K562 (cell line): ENCODE measurements at regions not wholly inside any gene's neighbourhood (a gene's known extent, or its start where the extent isn't known, plus 50 kb on each side); places are given as distances from the start of the nearest gene placed in this dataset.

Source experiments
- ATAC-seq: fragments of 200-7000 bp; cut with Tn5 transposase; 3 replicates; pipeline ENCODE4 v1.9.1; 2020; ENCODE audit warnings: moderate library complexity
- BruUV-seq: library from RNA; stranded (reverse); fragments of 400-500 nt; replicated peaks from 2 replicates; lab custom pipeline; 2021; lab: Mats Ljungman, UMichigan
- CTCF ChIA-PET: fragments of 300-600 bp; formaldehyde crosslinking; extraction: SDS; loops from one replicate; lab custom pipeline; 2021; ENCODE audit warnings: low intra/inter-chr PET ratio; lab: Yijun Ruan, JAX
- POLR2A ChIA-PET: fragments of 300-600, 350-650 bp; sonication (Branson Sonifier 250); formaldehyde crosslinking; extraction: SDS; loops from one replicate; lab custom pipeline; 2021; ENCODE audit warnings: antibody characterized with exemption, inconsistent platforms; lab: Yijun Ruan, JAX
- DNase-seq, 4 experiments: peaks; one replicate each; pipeline versions ENCODE4 v3.0.0 to v3.0.0-alpha.2; 2011 to 2018; ENCODE audit warnings: low spot score in 3 of 4, mixed read lengths in 3 of 4; ENCODE audit errors: extremely low read depth in 1 of 4
- FAIRE-seq: peaks from 2 replicates; lab custom pipeline; 2011; peaks lifted over from hg19 to GRCh38; lab: Jason Lieb, UNC
- H2AFZ ChIP-seq: 2 replicates; pipeline ENCODE4 v1.6.0; 2011; ENCODE audit warnings: low read depth, low read length, control low read depth, inconsistent platforms
- H3K27ac ChIP-seq: fragments of 200-600 bp; 3 replicates; pipeline ENCODE4 v1.8.0; 2011; ENCODE audit warnings: low read depth, mild to moderate bottlenecking, control low read depth, inconsistent platforms, low read length, moderate library complexity, mixed read lengths; ENCODE audit errors: extremely low read depth
- H3K27me3 ChIP-seq, 2 experiments: fragments of 300-600 bp in 1 of 2; 2 replicates in 1 of 2; 3 replicates in 1 of 2; pipeline versions ENCODE4 v1.6.0 to v1.8.0; 2011; ENCODE audit warnings: inconsistent platforms in 2 of 2, low read length in 2 of 2, mild to moderate bottlenecking in 1 of 2, mixed read lengths in 1 of 2, moderate library complexity in 1 of 2; ENCODE audit not compliant: control insufficient read depth in 2 of 2, insufficient read depth in 2 of 2
- H3K36me3 ChIP-seq: fragments of 300-600 bp; 3 replicates; pipeline ENCODE4 v1.8.0; 2011; ENCODE audit warnings: mild to moderate bottlenecking, low read length, inconsistent platforms; ENCODE audit not compliant: control insufficient read depth, insufficient read depth
- H3K4me1 ChIP-seq, 2 experiments: fragments of 200-600 bp in 1 of 2; replicated peaks in 1 of 2; 2 replicates in 1 of 2; 3 replicates in 1 of 2; pipeline versions ENCODE4 v1.5.1 to v1.8.0; 2011; ENCODE audit warnings: inconsistent platforms in 2 of 2, low read length in 2 of 2, mild to moderate bottlenecking in 1 of 2, mixed read lengths in 1 of 2, moderate library complexity in 1 of 2; ENCODE audit not compliant: control insufficient read depth in 2 of 2, insufficient read depth in 2 of 2
- H3K4me2 ChIP-seq: 2 replicates; pipeline ENCODE4 v1.6.1; 2011; ENCODE audit warnings: low read length, control low read depth, inconsistent platforms, mixed read lengths; ENCODE audit not compliant: insufficient read depth
- H3K4me3 ChIP-seq: fragments of 200-600 bp; sonication (generic), shearing (Covaris generic); 2 replicates; pipeline ENCODE4 v1.5.1; 2016; ENCODE audit warnings: control low read depth, inconsistent platforms
- H3K79me2 ChIP-seq: fragments of 200-600 bp; 3 replicates; pipeline ENCODE4 v1.8.0; 2011; ENCODE audit warnings: low read length, inconsistent platforms; ENCODE audit not compliant: control insufficient read depth, insufficient read depth
- H3K9ac ChIP-seq, 2 experiments: 2 replicates each; pipeline versions ENCODE4 v1.6.0 to v1.6.1; 2011; ENCODE audit warnings: low read depth in 2 of 2, low read length in 2 of 2, control low read depth in 1 of 2, inconsistent platforms in 1 of 2, mild to moderate bottlenecking in 1 of 2, mixed read lengths in 1 of 2; ENCODE audit not compliant: insufficient read depth in 1 of 2
- H3K9me1 ChIP-seq: one replicate; pipeline ENCODE4 v1.6.0; 2011; ENCODE audit warnings: inconsistent platforms, mild to moderate bottlenecking, low read length, moderate library complexity; ENCODE audit not compliant: control insufficient read depth, insufficient read depth
- H3K9me3 ChIP-seq: replicated peaks from 2 replicates; pipeline ENCODE4 v1.5.1; 2011; ENCODE audit warnings: low read depth, low read length, inconsistent platforms; ENCODE audit not compliant: control insufficient read depth, insufficient read depth
- H4K20me1 ChIP-seq: replicated peaks from 2 replicates; pipeline ENCODE4 v1.6.1; 2011; ENCODE audit warnings: low read length, inconsistent platforms, mixed read lengths; ENCODE audit not compliant: control insufficient read depth, insufficient read depth
- ZBTB40 ChIP-seq, 2 experiments: fragments of 450-650 bp in 1 of 2; sonication (generic) in 1 of 2; formaldehyde crosslinking in 1 of 2; IDR thresholded peaks; 2 replicates each; pipeline versions ENCODE4 v1.7.1 to v1.9.0; 2016 to 2022; ENCODE audit warnings: inconsistent platforms in 1 of 2, mild to moderate bottlenecking in 1 of 2, missing genetic modification reagents in 1 of 2
- WGBS: fragments of 100-300 bp; shearing (Covaris generic); methylation state at CpG from one replicate; pipeline ENCODE4 v1.1.6; 2016; ENCODE audit warnings: low coverage, mixed read lengths; ENCODE audit not compliant: insufficient coverage; ENCODE audit errors: missing lambda C conversion rate; 5-methylcytosine and 5-hydroxymethylcytosine counted together
- in situ Hi-C: fragments of 300-500 bp; cut with MboI; formaldehyde crosslinking; loops from 4 replicates; pipeline ENCODE4 v1.15.0; 2018; ENCODE audit warnings: inconsistent platforms, mixed read lengths
- intact Hi-C: fragments of 100-400 bp; cut with micrococcal nuclease; formaldehyde crosslinking; loops from 2 replicates; pipeline ENCODE4 v1.14.2; 2022

- intact Hi-C loops (loop anchor here (10.0 kb wide), 1 partner anchor 661 kb away; no protein-coding TSS in a partner anchor), in situ Hi-C loops (loop anchor here (10.0 kb wide), 1 partner anchor 271 kb away; no protein-coding TSS in a partner anchor)
- Histone ChIP-seq H3K9me1 (no peaks in the 10 kb centered on the region), H3K4me1 (no peaks in the 10 kb centered on the region), H3K36me3 (no peaks in the 10 kb centered on the region), H3K4me3 (no peak overlapping the region), H3K27ac (no peak overlapping the region), H3K4me2 (no peak overlapping the region), H2AFZ (no peak overlapping the region), H3K9me3 (no peaks in the 10 kb centered on the region), H3K9ac (no peak overlapping the region), H3K27me3 (peaks cover 0 to 11% of the 10 kb centered on the region in 2 experiments; a peak in 3 of 5 replicates), H4K20me1 (no peaks in the 10 kb centered on the region), H3K79me2 (no peaks in the 10 kb centered on the region)
- CTCF ChIA-PET = no interaction called here
- no peak for FAIRE-seq
- no peak for ATAC-seq
- DNase-seq = no peak
- WGBS = 0% methylated on average over 4 of the region's 4 CpGs
- BruUV-seq = no TSS peak
- POLR2A ChIA-PET = no interaction called here
- TF ChIP-seq ZBTB40 (IDR thresholded peaks at IDR 0.05) (no peak), ZBTB40 (CRISPR knock-in tag; IDR thresholded peaks at IDR 0.05) (no peak)
Measured at GRCh38 chr4:153126137-153126536, 78.1 kb upstream of the TRIM2 start.
